SJCRH30 (cell line): ENCODE measurements at regions not wholly inside any gene's neighbourhood (a gene's known extent, or its start where the extent isn't known, plus 50 kb on each side); places are given as distances from the start of the nearest gene placed in this dataset.
A peak's percentile ranks its signal among the peaks of the same experiment; 100 is the strongest.

Source experiments
- DNase-seq, 2 experiments: peaks; one replicate each; pipeline ENCODE4 v3.0.0-alpha.2; 2015 to 2020
- H3K27ac ChIP-seq: fragments of 250-450 bp; sonication (Bioruptor Pico); 2 replicates; pipeline ENCODE4 v1.5.1; 2020; ENCODE audit warnings: mild to moderate bottlenecking, moderate library complexity
- H3K27me3 ChIP-seq: fragments of 250-450 bp; sonication (Bioruptor Pico); 2 replicates; pipeline ENCODE4 v1.5.1; 2020; ENCODE audit warnings: mild to moderate bottlenecking, moderate library complexity
- H3K36me3 ChIP-seq: fragments of 250-450 bp; sonication (Bioruptor Pico); 2 replicates; pipeline ENCODE4 v1.5.1; 2020; ENCODE audit warnings: mild to moderate bottlenecking, moderate library complexity
- H3K4me1 ChIP-seq: fragments of 250-450 bp; sonication (Bioruptor Pico); 2 replicates; pipeline ENCODE4 v1.5.1; 2020; ENCODE audit warnings: mild to moderate bottlenecking, moderate library complexity
- H3K4me3 ChIP-seq: fragments of 250-450 bp; sonication (Bioruptor Pico); 2 replicates; pipeline ENCODE4 v1.5.1; 2020; ENCODE audit warnings: mild to moderate bottlenecking, moderate library complexity
- H3K9me3 ChIP-seq: fragments of 250-450 bp; sonication (Bioruptor Pico); replicated peaks from 2 replicates; pipeline ENCODE4 v1.5.1; 2020; ENCODE audit warnings: mild to moderate bottlenecking, moderate library complexity

- no peaks in the 10 kb centered on the region for H3K36me3 ChIP-seq
- H3K4me3 ChIP-seq = no peak overlapping the region
- H3K27me3 ChIP-seq = no peaks in the 10 kb centered on the region
- peaks cover 13% of the 10 kb centered on the region for H3K4me1 ChIP-seq
- no peak overlapping the region for H3K27ac ChIP-seq
- no peak for DNase-seq
- no peaks in the 10 kb centered on the region for H3K9me3 ChIP-seq
Observed at GRCh38 chr6:4516206-4516605, 260.0 kb upstream of the CDYL start.

GRCh38 chr6:4513561-4513960 lies 262.6 kb upstream of the CDYL start:
- Histone ChIP-seq H3K4me3 (no peak overlapping the region), H3K27ac (no peak overlapping the region), H3K27me3 (no peaks in the 10 kb centered on the region), H3K4me1 (peaks cover 35% of the 10 kb centered on the region), H3K9me3 (no peaks in the 10 kb centered on the region), H3K36me3 (no peaks in the 10 kb centered on the region)
- no peak for DNase-seq

GRCh38 chr6:4512051-4512471 lies 264.1 kb upstream of the CDYL start:
- no peaks in the 10 kb centered on the region for H3K27me3 ChIP-seq
- H3K36me3 ChIP-seq = no peaks in the 10 kb centered on the region

GRCh38 chr6:4511641-4512020 lies 264.6 kb upstream of the CDYL start:
- Histone ChIP-seq H3K9me3 (no peaks in the 10 kb centered on the region), H3K4me1 (peaks cover 42% of the 10 kb centered on the region), H3K36me3 (no peaks in the 10 kb centered on the region), H3K27ac (peak overlapping the region; percentile 91), H3K4me3 (no peak overlapping the region), H3K27me3 (no peaks in the 10 kb centered on the region)
- DNase-seq = peak in 1 of 2 experiments; percentile 80

More at GRCh38 chr6:4512051-4512471, 264.1 kb upstream of the CDYL start:
- H3K4me1 ChIP-seq = peaks cover 38% of the 10 kb centered on the region
- no peak for DNase-seq
- no peak overlapping the region for H3K4me3 ChIP-seq
- H3K9me3 ChIP-seq = no peaks in the 10 kb centered on the region
- peak overlapping the region; percentile 91 for H3K27ac ChIP-seq

- peak overlapping the region; percentile 91 for H3K27ac ChIP-seq
- H3K36me3 ChIP-seq = no peaks in the 10 kb centered on the region
Observed at GRCh38 chr6:4510906-4511640, 265.1 kb upstream of the CDYL start.

GRCh38 chr6:4510317-4510716 lies 265.9 kb upstream of the CDYL start:
- peak in 1 of 2 experiments; percentile 26 for DNase-seq

More at GRCh38 chr6:4510906-4511640, 265.1 kb upstream of the CDYL start:
- Histone ChIP-seq H3K4me1 (peaks cover 46% of the 10 kb centered on the region), H3K27me3 (no peaks in the 10 kb centered on the region), H3K4me3 (no peak overlapping the region), H3K9me3 (no peaks in the 10 kb centered on the region)
- peak; percentile 93 to 96 for DNase-seq

GRCh38 chr6:4509506-4509905 lies 266.7 kb upstream of the CDYL start:
- H3K4me1 ChIP-seq = peaks cover 54% of the 10 kb centered on the region

More at GRCh38 chr6:4510317-4510716, 265.9 kb upstream of the CDYL start:
- no peaks in the 10 kb centered on the region for H3K36me3 ChIP-seq
- no peak overlapping the region for H3K4me3 ChIP-seq
- H3K4me1 ChIP-seq = peaks cover 54% of the 10 kb centered on the region
- peak overlapping the region; percentile 91 for H3K27ac ChIP-seq
- no peaks in the 10 kb centered on the region for H3K27me3 ChIP-seq
- H3K9me3 ChIP-seq = no peaks in the 10 kb centered on the region

GRCh38 chr6:4506792-4507191 lies 269.4 kb upstream of the CDYL start:
- peak; percentile 37 to 58 for DNase-seq
- H3K4me3 ChIP-seq = no peak overlapping the region
- no peaks in the 10 kb centered on the region for H3K36me3 ChIP-seq
- peaks cover 48% of the 10 kb centered on the region for H3K4me1 ChIP-seq
- no peaks in the 10 kb centered on the region for H3K9me3 ChIP-seq
- H3K27ac ChIP-seq = peak overlapping the region; percentile 80
- no peaks in the 10 kb centered on the region for H3K27me3 ChIP-seq

More at GRCh38 chr6:4509506-4509905, 266.7 kb upstream of the CDYL start:
- Histone ChIP-seq H3K4me3 (no peak overlapping the region), H3K27ac (peak overlapping the region; percentile 91), H3K27me3 (no peaks in the 10 kb centered on the region), H3K9me3 (no peaks in the 10 kb centered on the region), H3K36me3 (no peaks in the 10 kb centered on the region)
- DNase-seq = peak; percentile 52 to 75

- H3K27ac ChIP-seq = peak overlapping the region; percentile 80
- DNase-seq = peak; percentile 92 to 94
Observed at GRCh38 chr6:4506223-4506622, 270.0 kb upstream of the CDYL start.

GRCh38 chr6:4504700-4505099 lies 271.5 kb upstream of the CDYL start:
- peaks cover 30% of the 10 kb centered on the region for H3K4me1 ChIP-seq
- H3K27me3 ChIP-seq = no peaks in the 10 kb centered on the region
- no peak overlapping the region for H3K27ac ChIP-seq
- H3K4me3 ChIP-seq = no peak overlapping the region
- H3K36me3 ChIP-seq = no peaks in the 10 kb centered on the region
- no peak for DNase-seq
- H3K9me3 ChIP-seq = no peaks in the 10 kb centered on the region

More at GRCh38 chr6:4506223-4506622, 270.0 kb upstream of the CDYL start:
- H3K27me3 ChIP-seq = no peaks in the 10 kb centered on the region
- H3K4me1 ChIP-seq = peaks cover 44% of the 10 kb centered on the region
- no peak overlapping the region for H3K4me3 ChIP-seq
- H3K36me3 ChIP-seq = no peaks in the 10 kb centered on the region
- H3K9me3 ChIP-seq = no peaks in the 10 kb centered on the region

GRCh38 chr6:4503700-4504099 lies 272.5 kb upstream of the CDYL start:
- Histone ChIP-seq H3K4me1 (peaks cover 20% of the 10 kb centered on the region), H3K4me3 (no peak overlapping the region), H3K36me3 (no peaks in the 10 kb centered on the region), H3K27me3 (no peaks in the 10 kb centered on the region), H3K9me3 (no peaks in the 10 kb centered on the region), H3K27ac (no peak overlapping the region)
- no peak for DNase-seq

- DNase-seq = no peak
- Histone ChIP-seq H3K4me3 (no peak overlapping the region), H3K27me3 (no peaks in the 10 kb centered on the region), H3K9me3 (no peaks in the 10 kb centered on the region), H3K4me1 (peaks cover 7% of the 10 kb centered on the region), H3K36me3 (no peaks in the 10 kb centered on the region), H3K27ac (no peak overlapping the region)
Observed at GRCh38 chr6:4496284-4496683, 279.9 kb upstream of the CDYL start.

GRCh38 chr6:4491501-4492260 lies 284.5 kb upstream of the CDYL start:
- no peaks in the 10 kb centered on the region for H3K9me3 ChIP-seq
- H3K27ac ChIP-seq = peak overlapping the region; percentile 60
- no peaks in the 10 kb centered on the region for H3K27me3 ChIP-seq
- no peak overlapping the region for H3K4me3 ChIP-seq
- no peaks in the 10 kb centered on the region for H3K36me3 ChIP-seq
- H3K4me1 ChIP-seq = peaks cover 8% of the 10 kb centered on the region
- DNase-seq = peak; percentile 11 to 36

GRCh38 chr6:4489538-4489937 lies 286.7 kb upstream of the CDYL start:
- Histone ChIP-seq H3K4me1 (peaks cover 8% of the 10 kb centered on the region), H3K9me3 (no peaks in the 10 kb centered on the region), H3K27ac (no peak overlapping the region), H3K36me3 (no peaks in the 10 kb centered on the region), H3K27me3 (no peaks in the 10 kb centered on the region), H3K4me3 (no peak overlapping the region)
- DNase-seq = no peak

GRCh38 chr6:4488389-4488788 lies 287.8 kb upstream of the CDYL start:
- no peaks in the 10 kb centered on the region for H3K27me3 ChIP-seq
- no peak for DNase-seq
- no peak overlapping the region for H3K27ac ChIP-seq
- H3K9me3 ChIP-seq = no peaks in the 10 kb centered on the region
- peaks cover 8% of the 10 kb centered on the region for H3K4me1 ChIP-seq
- H3K4me3 ChIP-seq = no peak overlapping the region
- no peaks in the 10 kb centered on the region for H3K36me3 ChIP-seq
